Thyroid gland (tissue), 4 donors: ENCODE measurements at regions not wholly inside any gene's neighbourhood (a gene's known extent, or its start where the extent isn't known, plus 50 kb on each side); places are given as distances from the start of the nearest gene placed in this dataset.

Source experiments
- DNase-seq, 2 donors: peaks; one replicate each; pipeline ENCODE4 v3.0.0-alpha.2; 2019
- H3K27ac ChIP-seq, 3 donors: fragments of 200-600 bp; sonication (generic); 1 replicate in 2 of 3; 2 replicates in 1 of 3; pipeline ENCODE4 v1.5.1; 2016 to 2019; ENCODE audit warnings: mild to moderate bottlenecking in 1 of 3, moderate library complexity in 1 of 3
- H3K27me3 ChIP-seq: fragments of 200-600 bp; sonication (generic); one replicate; pipeline ENCODE4 v1.5.1; 2019
- H3K36me3 ChIP-seq, 2 donors: fragments of 200-600 bp; sonication (generic); one replicate each; pipeline ENCODE4 v1.5.1; 2016 to 2019
- H3K4me1 ChIP-seq, 2 donors: fragments of 200-600 bp; sonication (generic); one replicate each; pipeline ENCODE4 v1.5.1; 2017 to 2019
- H3K4me3 ChIP-seq, 3 donors: fragments of 200-600 bp; sonication (generic); replicated peaks in 1 of 3; 1 replicate in 2 of 3; 2 replicates in 1 of 3; pipeline ENCODE4 v1.5.1; 2016; ENCODE audit warnings: mild to moderate bottlenecking in 1 of 3
- H3K9me3 ChIP-seq: fragments of 200-600 bp; sonication (generic); one replicate; pipeline ENCODE4 v1.5.1; 2017
- CTCF ChIP-seq, 6 experiments: fragments of 200-600 bp in 3 of 6; fragments of 450-650 bp in 3 of 6; sonication (generic) in 3 of 6; IDR thresholded peaks; one replicate each; pipeline ENCODE4 v1.5.1; 2016 to 2019; ENCODE audit warnings: antibody characterized with exemption in 6 of 6, mild to moderate bottlenecking in 2 of 6, inconsistent platforms in 1 of 6, moderate library complexity in 1 of 6
- POLR2A ChIP-seq, 2 donors: fragments of 450-650 bp; IDR thresholded peaks; one replicate each; pipeline ENCODE4 v1.6.1; 2017; ENCODE audit warnings: antibody characterized with exemption in 2 of 2, mild to moderate bottlenecking in 2 of 2, moderate library complexity in 1 of 2
- WGBS, 2 donors: methylation state at CpG; one replicate each; pipeline ENCODE4 v1.1.5; 2017; 5-methylcytosine and 5-hydroxymethylcytosine counted together
- intact Hi-C: fragments of 100-400 bp; cut with DNase I; formaldehyde crosslinking; loops from one replicate; pipeline ENCODE4 v1.15.1; 2023

GRCh38 chr12:30507576-30507975, 188.1 kb downstream of the IPO8 start:
- intact Hi-C loops: no loop called here
- Histone ChIP-seq H3K4me1 (no peaks in the 10 kb centered on the region), H3K36me3 (no peaks in the 10 kb centered on the region), H3K4me3 (no peak overlapping the region), H3K27ac (no peak overlapping the region), H3K9me3 (no peaks in the 10 kb centered on the region), H3K27me3 (no peaks in the 10 kb centered on the region)
- no peak for DNase-seq
- 79 to 85% methylated on average over 4 of the region's 4 CpGs for WGBS, 2 donors
- no peak for TF ChIP-seq CTCF (IDR thresholded peaks at IDR 0.05)
- no peak for TF ChIP-seq POLR2A (IDR thresholded peaks at IDR 0.05)

- TF ChIP-seq POLR2A (IDR thresholded peaks at IDR 0.05): no peak
- no peak for TF ChIP-seq CTCF (IDR thresholded peaks at IDR 0.05)
- intact Hi-C loops: no loop called here
- WGBS, 2 donors: 86 to 88% methylated on average over 7 of the region's 7 CpGs
- H3K4me3 ChIP-seq: no peak overlapping the region
- no peaks in the 10 kb centered on the region for H3K36me3 ChIP-seq
- no peak for DNase-seq
- no peaks in the 10 kb centered on the region for H3K4me1 ChIP-seq
- no peaks in the 10 kb centered on the region for H3K27me3 ChIP-seq
- H3K27ac ChIP-seq: no peak overlapping the region
- H3K9me3 ChIP-seq: no peaks in the 10 kb centered on the region
Measured at GRCh38 chr12:30506411-30506810, 189.3 kb downstream of the IPO8 start.

- Histone ChIP-seq H3K4me1 (no peaks in the 10 kb centered on the region), H3K27ac (no peak overlapping the region), H3K36me3 (no peaks in the 10 kb centered on the region), H3K27me3 (no peaks in the 10 kb centered on the region), H3K9me3 (no peaks in the 10 kb centered on the region), H3K4me3 (no peak overlapping the region)
- TF ChIP-seq CTCF (IDR thresholded peaks at IDR 0.05) (no peak), POLR2A (IDR thresholded peaks at IDR 0.05) (no peak)
- 95 to 96% methylated on average over 2 of the region's 2 CpGs for WGBS, 2 donors
- no peak for DNase-seq
- intact Hi-C loops: no loop called here
Measured at GRCh38 chr12:30501718-30502117, 194.0 kb downstream of the IPO8 start.

GRCh38 chr12:30500532-30500931, 195.1 kb downstream of the IPO8 start:
- WGBS, 2 donors: 88 to 90% methylated on average over 4 of the region's 4 CpGs
- no peak for TF ChIP-seq POLR2A (IDR thresholded peaks at IDR 0.05)
- no peak for TF ChIP-seq CTCF (IDR thresholded peaks at IDR 0.05)
- Histone ChIP-seq H3K4me3 (no peak overlapping the region), H3K27ac (no peak overlapping the region), H3K36me3 (no peaks in the 10 kb centered on the region), H3K4me1 (no peaks in the 10 kb centered on the region), H3K9me3 (no peaks in the 10 kb centered on the region), H3K27me3 (no peaks in the 10 kb centered on the region)
- intact Hi-C loops: no loop called here
- no peak for DNase-seq

GRCh38 chr12:30485230-30485890, 210.3 kb downstream of the IPO8 start:
- Histone ChIP-seq H3K27me3 (no peaks in the 10 kb centered on the region), H3K9me3 (no peaks in the 10 kb centered on the region), H3K36me3 (no peaks in the 10 kb centered on the region), H3K4me3 (no peak overlapping the region), H3K4me1 (no peaks in the 10 kb centered on the region), H3K27ac (no peak overlapping the region)
- WGBS, 2 donors: 94 to 95% methylated on average over 14 of the region's 14 CpGs
- no peak for DNase-seq
- intact Hi-C loops: no loop called here
- TF ChIP-seq CTCF (IDR thresholded peaks at IDR 0.05) (no peak), POLR2A (IDR thresholded peaks at IDR 0.05) (no peak)
